ENCODE measurements at regions not wholly inside any gene's neighbourhood (a gene's known extent, or its start where the extent isn't known, plus 50 kb on each side); places are given as distances from the start of the nearest gene placed in this dataset.

DNA sequence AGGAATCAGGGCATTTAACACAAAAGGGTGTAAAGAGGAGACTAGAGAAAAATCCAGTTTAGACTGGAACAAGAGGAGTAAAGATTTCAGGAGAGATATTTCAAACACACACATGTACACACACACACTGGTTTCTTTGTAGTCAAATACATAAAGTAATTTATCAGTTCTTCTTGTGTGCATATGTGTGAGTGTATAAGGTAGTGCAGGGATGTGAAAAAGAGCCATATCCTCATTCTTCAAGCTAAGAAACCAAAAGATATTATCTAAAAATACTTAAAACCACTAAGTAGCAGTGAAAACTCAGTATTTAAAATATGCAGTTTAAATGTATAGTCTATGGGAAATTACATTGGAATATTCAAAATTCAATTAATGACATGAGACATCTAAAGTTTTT, 52.5 kb upstream of the CARD18 start:
- no peak for DNase-seq (ENCODE audit: low spot score)

DNA sequence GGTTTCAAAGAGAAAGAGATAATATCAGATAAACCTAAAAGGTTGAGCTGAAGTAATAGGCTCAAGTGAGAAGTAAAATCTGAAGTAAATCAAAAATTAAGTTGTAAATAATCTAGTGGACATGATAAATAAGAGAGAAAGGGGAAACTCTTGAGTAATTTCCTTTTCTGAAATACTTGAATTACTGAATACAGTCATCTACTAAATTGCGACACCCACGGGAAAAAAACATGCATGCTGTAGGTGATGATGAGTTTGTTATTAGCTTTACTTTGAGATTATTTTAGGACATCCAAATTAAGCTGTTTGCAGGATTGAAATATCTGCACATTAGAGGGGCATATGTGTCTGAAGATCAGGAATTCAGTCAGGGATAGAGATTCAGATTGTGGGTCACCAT, 50.0 kb upstream of the CARD18 start:
- DNase-seq (ENCODE audit: low spot score), result no peak

Measured in CD4-positive, alpha-beta T cell treated with Interleukin-15 for 4 hours (primary cell).